Thyroid gland (tissue), 4 donors: ENCODE measurements at regions not wholly inside any gene's neighbourhood (a gene's known extent, or its start where the extent isn't known, plus 50 kb on each side); places are given as distances from the start of the nearest gene placed in this dataset.

ENCODE experiments used
- POLR2A ChIP-seq, 2 donors: fragments of 450-650 bp; IDR thresholded peaks; one replicate each; pipeline ENCODE4 v1.6.1; 2017; ENCODE audit warnings: antibody characterized with exemption in 2 of 2, mild to moderate bottlenecking in 2 of 2, moderate library complexity in 1 of 2
- TF ChIP-seq, protein P1 (sequence below), 6 experiments: fragments of 200-600 bp in 3 of 6; fragments of 450-650 bp in 3 of 6; sonication (generic) in 3 of 6; IDR thresholded peaks; one replicate each; pipeline ENCODE4 v1.5.1; 2016 to 2019; ENCODE audit warnings: antibody characterized with exemption in 6 of 6, mild to moderate bottlenecking in 2 of 6, inconsistent platforms in 1 of 6, moderate library complexity in 1 of 6

DNA sequence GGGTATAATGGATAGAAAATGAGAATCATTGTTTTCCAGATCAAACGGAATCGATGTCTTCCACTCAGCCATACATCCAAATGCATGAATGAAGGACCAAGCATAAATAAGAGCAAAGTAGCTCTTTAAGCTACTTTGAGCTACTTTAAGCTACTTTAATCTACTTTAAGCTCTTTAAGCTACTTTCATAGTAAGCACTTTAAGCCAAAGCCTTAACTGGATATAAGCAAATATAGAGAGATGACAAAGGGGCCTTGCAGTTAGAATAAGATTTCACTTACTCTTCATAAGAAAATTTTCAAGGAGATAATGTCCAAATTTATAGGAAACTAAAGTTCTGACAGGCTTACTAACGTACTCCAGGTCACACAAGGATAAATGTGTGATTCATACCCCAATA lies 355.6 kb upstream of the KITLG start:
- TF ChIP-seq POLR2A (IDR thresholded peaks at IDR 0.05) = no peak
- TF ChIP-seq, protein P1, sequence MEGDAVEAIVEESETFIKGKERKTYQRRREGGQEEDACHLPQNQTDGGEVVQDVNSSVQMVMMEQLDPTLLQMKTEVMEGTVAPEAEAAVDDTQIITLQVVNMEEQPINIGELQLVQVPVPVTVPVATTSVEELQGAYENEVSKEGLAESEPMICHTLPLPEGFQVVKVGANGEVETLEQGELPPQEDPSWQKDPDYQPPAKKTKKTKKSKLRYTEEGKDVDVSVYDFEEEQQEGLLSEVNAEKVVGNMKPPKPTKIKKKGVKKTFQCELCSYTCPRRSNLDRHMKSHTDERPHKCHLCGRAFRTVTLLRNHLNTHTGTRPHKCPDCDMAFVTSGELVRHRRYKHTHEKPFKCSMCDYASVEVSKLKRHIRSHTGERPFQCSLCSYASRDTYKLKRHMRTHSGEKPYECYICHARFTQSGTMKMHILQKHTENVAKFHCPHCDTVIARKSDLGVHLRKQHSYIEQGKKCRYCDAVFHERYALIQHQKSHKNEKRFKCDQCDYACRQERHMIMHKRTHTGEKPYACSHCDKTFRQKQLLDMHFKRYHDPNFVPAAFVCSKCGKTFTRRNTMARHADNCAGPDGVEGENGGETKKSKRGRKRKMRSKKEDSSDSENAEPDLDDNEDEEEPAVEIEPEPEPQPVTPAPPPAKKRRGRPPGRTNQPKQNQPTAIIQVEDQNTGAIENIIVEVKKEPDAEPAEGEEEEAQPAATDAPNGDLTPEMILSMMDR (IDR thresholded peaks at IDR 0.05) = no peak
